ENCODE measurements at regions not wholly inside any gene's neighbourhood (a gene's known extent, or its start where the extent isn't known, plus 50 kb on each side); places are given as distances from the start of the nearest gene placed in this dataset.

GRCh38 chr12:83199069-83199468 lies 512.4 kb downstream of the TMTC2 start:
- ATAC-seq (no peak), DNase-seq (no peak)
- Histone ChIP-seq H3K27ac (no peak overlapping the region), H3K4me3 (no peak overlapping the region), H3K9me3 (no peaks in the 10 kb centered on the region), H3K27me3 (no peaks in the 10 kb centered on the region), H3K36me3 (no peaks in the 10 kb centered on the region), H3K4me1 (no peaks in the 10 kb centered on the region)
- TF ChIP-seq POLR2A (IDR thresholded peaks at IDR 0.05) (no peak), CTCF (IDR thresholded peaks at IDR 0.05) (no peak)
- intact Hi-C loops (cut with DNase I), result no loop called here

GRCh38 chr12:83198291-83199015 lies 511.7 kb downstream of the TMTC2 start:
- no peak for ATAC-seq
- Histone ChIP-seq H3K9me3 (no peaks in the 10 kb centered on the region), H3K27ac (no peak overlapping the region), H3K27me3 (no peaks in the 10 kb centered on the region), H3K4me3 (no peak overlapping the region), H3K36me3 (no peaks in the 10 kb centered on the region), H3K4me1 (no peaks in the 10 kb centered on the region)
- no peak for TF ChIP-seq POLR2A (IDR thresholded peaks at IDR 0.05)
- TF ChIP-seq CTCF (IDR thresholded peaks at IDR 0.05), result no peak
- no peak for DNase-seq
- WGBS (ENCODE audit: insufficient coverage, low coverage, low lambda C conversion rate, missing lambda C conversion rate), result 14% methylated on average over 3 of the region's 3 CpGs
- intact Hi-C loops (cut with DNase I), result no loop called here

- no peak for TF ChIP-seq POLR2A (IDR thresholded peaks at IDR 0.05)
- 33% methylated on average over 4 of the region's 4 CpGs for WGBS (ENCODE audit: insufficient coverage, low coverage, low lambda C conversion rate, missing lambda C conversion rate)
- H3K4me1 ChIP-seq, result no peaks in the 10 kb centered on the region
- intact Hi-C loops (cut with DNase I), result no loop called here
- H3K27ac ChIP-seq, result no peak overlapping the region
- no peaks in the 10 kb centered on the region for H3K9me3 ChIP-seq
- DNase-seq (no peak), ATAC-seq (no peak)
- H3K36me3 ChIP-seq, result no peaks in the 10 kb centered on the region
- H3K4me3 ChIP-seq, result no peak overlapping the region
- no peaks in the 10 kb centered on the region for H3K27me3 ChIP-seq
Measured at GRCh38 chr12:83197483-83197914, 510.8 kb downstream of the TMTC2 start.

GRCh38 chr12:83196694-83197350 lies 510.1 kb downstream of the TMTC2 start:
- WGBS (ENCODE audit: insufficient coverage, low coverage, low lambda C conversion rate, missing lambda C conversion rate), result 77% methylated on average over 3 of the region's 3 CpGs
- intact Hi-C loops (cut with DNase I), result no loop called here
- DNase-seq (no peak), ATAC-seq (no peak)
- no peaks in the 10 kb centered on the region for H3K27me3 ChIP-seq
- H3K4me3 ChIP-seq, result no peak overlapping the region
- no peaks in the 10 kb centered on the region for H3K9me3 ChIP-seq
- no peaks in the 10 kb centered on the region for H3K4me1 ChIP-seq
- H3K36me3 ChIP-seq, result no peaks in the 10 kb centered on the region
- no peak for TF ChIP-seq POLR2A (IDR thresholded peaks at IDR 0.05)
- TF ChIP-seq CTCF (IDR thresholded peaks at IDR 0.05), result no peak
- no peak overlapping the region for H3K27ac ChIP-seq

GRCh38 chr12:83190631-83191390 lies 504.1 kb downstream of the TMTC2 start:
- intact Hi-C loops (cut with DNase I), result no loop called here
- DNase-seq, result no peak

More at GRCh38 chr12:83190631-83191390, 504.1 kb downstream of the TMTC2 start:
- H3K4me3 ChIP-seq, result no peak overlapping the region
- H3K27ac ChIP-seq, result no peak overlapping the region
- no peaks in the 10 kb centered on the region for H3K36me3 ChIP-seq
- H3K27me3 ChIP-seq, result no peaks in the 10 kb centered on the region
- WGBS (ENCODE audit: insufficient coverage, low coverage, low lambda C conversion rate, missing lambda C conversion rate), result 62% methylated on average over 8 of the region's 8 CpGs
- H3K9me3 ChIP-seq, result no peaks in the 10 kb centered on the region
- no peak for ATAC-seq
- H3K4me1 ChIP-seq, result no peaks in the 10 kb centered on the region
- no peak for TF ChIP-seq CTCF (IDR thresholded peaks at IDR 0.05)
- no peak for TF ChIP-seq POLR2A (IDR thresholded peaks at IDR 0.05)

All from right lobe of liver (tissue), 6 donors.